ENCODE measurements at regions not wholly inside any gene's neighbourhood (a gene's known extent, or its start where the extent isn't known, plus 50 kb on each side); places are given as distances from the start of the nearest gene placed in this dataset.

DNA sequence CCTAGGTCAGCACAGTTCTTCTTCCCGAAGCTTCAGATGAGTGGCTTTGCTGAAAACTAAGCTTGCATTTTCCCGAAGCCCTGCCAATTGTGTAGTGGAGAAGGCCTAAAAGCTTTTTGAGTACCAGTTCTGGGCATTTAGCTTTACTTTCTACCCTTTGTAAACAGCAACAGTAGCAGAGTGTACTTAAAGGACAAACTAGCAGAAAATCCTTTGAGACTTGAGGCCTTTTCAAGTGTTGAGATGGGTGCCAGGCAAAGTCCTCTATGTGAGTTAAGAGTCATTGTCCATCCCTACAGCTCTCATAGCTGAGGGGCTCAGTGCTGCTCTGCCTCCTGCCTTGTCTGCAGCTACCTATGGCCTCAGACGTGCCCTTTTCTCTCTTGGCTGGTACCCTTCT lies 368.2 kb downstream of the CCSER2 start:
- no peaks in the 10 kb centered on the region for H4K20me1 ChIP-seq (ENCODE audit: control insufficient read depth, extremely low read depth, insufficient read depth, low read length)
- H3K79me2 ChIP-seq (ENCODE audit: control insufficient read depth, insufficient read depth, low read length): no peaks in the 10 kb centered on the region
- TF ChIP-seq, protein P1, sequence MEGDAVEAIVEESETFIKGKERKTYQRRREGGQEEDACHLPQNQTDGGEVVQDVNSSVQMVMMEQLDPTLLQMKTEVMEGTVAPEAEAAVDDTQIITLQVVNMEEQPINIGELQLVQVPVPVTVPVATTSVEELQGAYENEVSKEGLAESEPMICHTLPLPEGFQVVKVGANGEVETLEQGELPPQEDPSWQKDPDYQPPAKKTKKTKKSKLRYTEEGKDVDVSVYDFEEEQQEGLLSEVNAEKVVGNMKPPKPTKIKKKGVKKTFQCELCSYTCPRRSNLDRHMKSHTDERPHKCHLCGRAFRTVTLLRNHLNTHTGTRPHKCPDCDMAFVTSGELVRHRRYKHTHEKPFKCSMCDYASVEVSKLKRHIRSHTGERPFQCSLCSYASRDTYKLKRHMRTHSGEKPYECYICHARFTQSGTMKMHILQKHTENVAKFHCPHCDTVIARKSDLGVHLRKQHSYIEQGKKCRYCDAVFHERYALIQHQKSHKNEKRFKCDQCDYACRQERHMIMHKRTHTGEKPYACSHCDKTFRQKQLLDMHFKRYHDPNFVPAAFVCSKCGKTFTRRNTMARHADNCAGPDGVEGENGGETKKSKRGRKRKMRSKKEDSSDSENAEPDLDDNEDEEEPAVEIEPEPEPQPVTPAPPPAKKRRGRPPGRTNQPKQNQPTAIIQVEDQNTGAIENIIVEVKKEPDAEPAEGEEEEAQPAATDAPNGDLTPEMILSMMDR (conservative IDR thresholded peaks at IDR 0.05 in 1 of 2, IDR thresholded peaks at IDR 0.05 in 1 of 2; ENCODE audit: low read depth in 1 of 2, low read length in 2 of 2): no peak
- no peak for TF ChIP-seq EZH2 (IDR thresholded peaks at IDR 0.05; ENCODE audit: low read length, missing control alignments)
- H3K27me3 ChIP-seq (ENCODE audit: control insufficient read depth, insufficient read depth, low read length): no peaks in the 10 kb centered on the region
- H3K36me3 ChIP-seq (ENCODE audit: control insufficient read depth, insufficient read depth, low read length): no peaks in the 10 kb centered on the region
- H3K9me3 ChIP-seq (ENCODE audit: control insufficient read depth, insufficient read depth, low read depth, low read length): no peaks in the 10 kb centered on the region
- H3K4me1 ChIP-seq (ENCODE audit: control insufficient read depth, extremely low read depth, insufficient read depth, low read length): no peaks in the 10 kb centered on the region
- H2AFZ ChIP-seq (ENCODE audit: low read length): no peak overlapping the region
- no peak overlapping the region for H3K4me3 ChIP-seq (replicated peaks in 1 of 4; ENCODE audit: control extremely low read depth in 1 of 4, insufficient read depth in 1 of 4, low read depth in 3 of 4, low read length in 4 of 4)
- no peak for DNase-seq (ENCODE audit: low read depth in 2 of 2)
- H3K9ac ChIP-seq (ENCODE audit: insufficient read depth, low read length): no peak overlapping the region
- no peak overlapping the region for H3K27ac ChIP-seq (ENCODE audit: insufficient read depth, low read length)
- H3K4me2 ChIP-seq (ENCODE audit: extremely low read depth, insufficient read depth, low read length): no peak overlapping the region

DNA sequence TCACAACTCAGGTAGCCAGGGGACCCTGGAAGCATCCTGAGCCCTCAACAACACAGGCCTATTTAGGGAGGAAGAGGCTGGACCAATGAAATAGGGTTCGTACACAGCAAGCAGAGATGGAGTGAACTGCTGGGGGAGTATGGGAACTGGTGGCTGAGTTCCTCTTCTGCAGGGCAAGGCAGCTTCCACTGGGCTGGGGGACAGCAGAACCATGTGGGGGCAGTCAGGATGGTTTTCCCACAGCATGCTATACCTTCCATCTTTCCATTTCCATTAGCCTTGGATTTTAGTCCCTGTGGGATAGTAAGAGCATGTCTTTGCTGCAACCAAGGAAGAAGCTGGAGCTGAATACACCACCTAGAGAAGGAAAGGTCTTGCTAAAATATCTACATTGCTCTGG lies 370.6 kb downstream of the CCSER2 start:
- Histone ChIP-seq H3K4me1 (ENCODE audit: control insufficient read depth, extremely low read depth, insufficient read depth, low read length) (no peaks in the 10 kb centered on the region), H3K9me3 (ENCODE audit: control insufficient read depth, insufficient read depth, low read depth, low read length) (no peaks in the 10 kb centered on the region), H3K27me3 (ENCODE audit: control insufficient read depth, insufficient read depth, low read length) (no peaks in the 10 kb centered on the region), H3K79me2 (ENCODE audit: control insufficient read depth, insufficient read depth, low read length) (no peaks in the 10 kb centered on the region), H3K4me2 (ENCODE audit: extremely low read depth, insufficient read depth, low read length) (no peak overlapping the region), H3K9ac (ENCODE audit: insufficient read depth, low read length) (no peak overlapping the region), H2AFZ (ENCODE audit: low read length) (no peak overlapping the region), H4K20me1 (ENCODE audit: control insufficient read depth, extremely low read depth, insufficient read depth, low read length) (no peaks in the 10 kb centered on the region), H3K36me3 (ENCODE audit: control insufficient read depth, insufficient read depth, low read length) (no peaks in the 10 kb centered on the region), H3K27ac (ENCODE audit: insufficient read depth, low read length) (no peak overlapping the region), H3K4me3 (replicated peaks in 1 of 4; ENCODE audit: control extremely low read depth in 1 of 4, insufficient read depth in 1 of 4, low read depth in 3 of 4, low read length in 4 of 4) (no peak overlapping the region)
- TF ChIP-seq, protein P1 (conservative IDR thresholded peaks at IDR 0.05 in 1 of 2, IDR thresholded peaks at IDR 0.05 in 1 of 2; ENCODE audit: low read depth in 1 of 2, low read length in 2 of 2): no peak
- no peak for TF ChIP-seq EZH2 (IDR thresholded peaks at IDR 0.05; ENCODE audit: low read length, missing control alignments)
- no peak for DNase-seq (ENCODE audit: low read depth in 2 of 2)

DNA sequence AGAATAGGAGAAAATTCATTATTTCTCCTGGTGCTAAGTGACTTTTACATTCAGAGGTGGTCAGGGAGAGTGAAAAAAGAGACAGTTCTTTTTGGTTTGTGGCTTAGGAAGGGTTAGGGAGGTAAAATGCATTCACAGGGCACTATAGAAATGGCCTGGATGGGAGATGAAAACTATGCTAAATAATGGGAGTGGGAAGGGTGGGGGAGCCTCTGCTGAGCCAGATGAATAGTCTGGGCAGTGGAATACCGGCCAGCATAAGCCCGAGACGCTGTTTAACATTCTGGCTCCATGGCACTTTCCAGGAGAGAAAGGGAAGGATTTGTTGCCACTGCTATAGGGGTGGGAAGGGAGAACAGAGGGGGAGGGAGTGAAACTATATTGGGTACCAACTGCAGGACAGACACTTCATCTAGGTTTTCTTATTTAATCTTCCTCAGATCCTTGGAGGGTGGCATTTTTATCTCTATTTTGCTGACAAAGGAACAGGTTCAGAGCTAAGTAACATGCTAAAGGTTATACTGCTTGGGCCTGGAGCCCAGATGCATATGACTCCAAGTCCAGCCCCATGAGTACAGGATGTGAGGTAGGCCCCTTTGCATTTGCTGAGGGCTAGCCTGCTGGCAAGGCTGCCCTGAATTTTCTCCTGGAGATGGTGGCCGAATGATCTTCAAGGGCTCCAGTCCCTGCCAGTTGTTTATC lies 372.4 kb downstream of the CCSER2 start:
- TF ChIP-seq EZH2 (IDR thresholded peaks at IDR 0.05; ENCODE audit: low read length, missing control alignments): no peak
- TF ChIP-seq, protein P1 (conservative IDR thresholded peaks at IDR 0.05 in 1 of 2, IDR thresholded peaks at IDR 0.05 in 1 of 2; ENCODE audit: low read depth in 1 of 2, low read length in 2 of 2): no peak
- H3K4me1 ChIP-seq (ENCODE audit: control insufficient read depth, extremely low read depth, insufficient read depth, low read length): no peaks in the 10 kb centered on the region

More for the DNA sequence above, 372.4 kb downstream of the CCSER2 start:
- H3K9ac ChIP-seq (ENCODE audit: insufficient read depth, low read length): no peak overlapping the region
- H3K27me3 ChIP-seq (ENCODE audit: control insufficient read depth, insufficient read depth, low read length): no peaks in the 10 kb centered on the region
- H3K4me3 ChIP-seq (replicated peaks in 1 of 4; ENCODE audit: control extremely low read depth in 1 of 4, insufficient read depth in 1 of 4, low read depth in 3 of 4, low read length in 4 of 4): no peak overlapping the region
- DNase-seq (ENCODE audit: low read depth in 2 of 2): no peak
- H2AFZ ChIP-seq (ENCODE audit: low read length): no peak overlapping the region
- H3K27ac ChIP-seq (ENCODE audit: insufficient read depth, low read length): no peak overlapping the region
- H3K79me2 ChIP-seq (ENCODE audit: control insufficient read depth, insufficient read depth, low read length): no peaks in the 10 kb centered on the region
- no peak overlapping the region for H3K4me2 ChIP-seq (ENCODE audit: extremely low read depth, insufficient read depth, low read length)
- H4K20me1 ChIP-seq (ENCODE audit: control insufficient read depth, extremely low read depth, insufficient read depth, low read length): no peaks in the 10 kb centered on the region
- no peaks in the 10 kb centered on the region for H3K9me3 ChIP-seq (ENCODE audit: control insufficient read depth, insufficient read depth, low read depth, low read length)
- H3K36me3 ChIP-seq (ENCODE audit: control insufficient read depth, insufficient read depth, low read length): no peaks in the 10 kb centered on the region

Data from fibroblast of lung (primary cell).